Left forelimb (tissue), 1 donor: ENCODE measurements at regions not wholly inside any gene's neighbourhood (a gene's known extent, or its start where the extent isn't known, plus 50 kb on each side); places are given as distances from the start of the nearest gene placed in this dataset.
"Not testable (repeated sequence)": the region's sequence is repeated elsewhere in the genome, so short reads cannot be mapped to it uniquely, and the experiment has no call there.

ENCODE experiments used
- DNase-seq: peaks from one replicate; pipeline ENCODE4 v3.0.0-alpha.2; 2018; ENCODE audit warnings: low spot score

GRCh38 chr5:101643794-101644193 is 652.3 kb downstream of the SLCO4C1 start:
- no peak for DNase-seq

- no peak for DNase-seq
Measured at GRCh38 chr5:101637599-101637998, 658.5 kb downstream of the SLCO4C1 start.

DNA sequence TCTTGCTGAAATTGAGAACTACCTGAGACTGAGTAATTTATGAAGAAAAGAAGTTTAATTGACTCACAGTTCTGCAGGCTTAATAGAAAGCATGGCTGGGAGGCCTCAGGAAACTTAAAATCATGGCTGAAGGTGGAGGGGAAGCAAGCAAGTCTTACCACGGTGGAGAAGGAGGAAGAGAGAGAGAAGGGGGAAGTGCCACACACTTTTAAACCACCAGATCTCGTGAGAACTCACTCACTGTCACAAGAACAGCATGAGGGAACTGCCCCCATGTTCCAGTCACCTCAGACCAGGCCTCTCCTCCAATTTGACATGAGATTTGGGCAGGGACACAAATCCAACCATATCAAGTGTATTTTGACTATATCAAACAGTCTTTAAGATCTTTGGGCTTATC is 668.3 kb downstream of the SLCO4C1 start:
- DNase-seq: not testable (repeated sequence)

DNA sequence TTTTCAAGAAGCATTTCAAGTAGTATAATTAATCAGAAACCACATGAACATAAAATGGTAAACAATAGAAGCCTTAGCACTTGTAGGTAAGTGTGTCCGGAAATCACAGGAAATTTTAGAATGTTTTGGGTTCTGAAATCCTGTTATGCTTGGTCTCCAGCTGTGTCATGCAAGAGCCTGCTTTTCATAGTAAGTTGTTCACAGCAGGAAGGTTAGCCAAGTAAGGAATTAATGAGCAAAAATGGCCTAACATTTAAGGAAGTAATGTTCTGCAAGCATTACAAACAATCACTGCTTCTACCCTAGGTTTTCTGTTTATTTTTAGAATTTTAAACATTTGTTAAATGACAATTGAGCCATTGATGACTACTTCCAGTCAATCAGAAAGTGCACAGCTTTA is 669.5 kb downstream of the SLCO4C1 start:
- DNase-seq: no peak

GRCh38 chr5:101611039-101611438 is 685.0 kb downstream of the SLCO4C1 start:
- DNase-seq: no peak

DNA sequence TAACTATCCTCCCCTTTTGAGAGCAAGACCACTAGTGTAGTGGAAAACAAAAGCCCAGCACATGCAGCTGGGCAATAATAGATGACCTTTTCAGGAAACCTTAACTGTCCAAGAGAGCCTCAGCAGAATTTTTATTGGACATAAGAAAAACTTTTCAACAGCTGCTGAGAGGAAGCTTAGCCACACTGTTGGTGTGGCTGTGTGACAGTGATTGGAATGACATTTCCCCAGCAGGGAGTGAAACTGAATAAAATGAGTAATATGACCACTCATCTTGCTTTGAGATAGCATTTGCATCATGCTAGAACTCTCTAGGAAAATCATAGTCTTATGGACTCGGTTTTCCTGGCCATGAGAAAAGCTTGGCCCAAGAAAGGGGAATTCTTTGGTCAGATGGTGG is 687.8 kb downstream of the SLCO4C1 start:
- no peak for DNase-seq

DNA sequence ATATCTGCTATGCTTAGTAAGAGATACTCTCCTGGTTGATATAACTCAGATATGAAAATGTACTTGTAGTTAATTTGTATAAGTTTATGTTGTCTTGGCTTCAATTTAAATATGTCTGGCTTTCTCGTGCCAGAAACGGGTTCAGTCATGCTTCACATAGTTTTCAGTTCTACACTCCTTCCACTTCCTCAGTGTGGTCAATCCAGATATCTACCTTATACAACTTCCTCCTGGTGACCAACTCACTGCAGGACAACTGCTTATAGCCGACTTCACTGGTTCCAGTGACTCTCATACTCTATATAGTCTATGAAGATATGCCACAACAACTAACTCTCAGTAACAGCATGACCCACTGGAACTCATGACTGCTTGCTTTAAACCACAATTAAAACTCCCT is 690.4 kb downstream of the SLCO4C1 start:
- DNase-seq: no peak

GRCh38 chr5:101600614-101601013 is 695.5 kb downstream of the SLCO4C1 start:
- DNase-seq: no peak

GRCh38 chr5:101590384-101590783 is 687.3 kb upstream of the ST8SIA4 start:
- no peak for DNase-seq

DNA sequence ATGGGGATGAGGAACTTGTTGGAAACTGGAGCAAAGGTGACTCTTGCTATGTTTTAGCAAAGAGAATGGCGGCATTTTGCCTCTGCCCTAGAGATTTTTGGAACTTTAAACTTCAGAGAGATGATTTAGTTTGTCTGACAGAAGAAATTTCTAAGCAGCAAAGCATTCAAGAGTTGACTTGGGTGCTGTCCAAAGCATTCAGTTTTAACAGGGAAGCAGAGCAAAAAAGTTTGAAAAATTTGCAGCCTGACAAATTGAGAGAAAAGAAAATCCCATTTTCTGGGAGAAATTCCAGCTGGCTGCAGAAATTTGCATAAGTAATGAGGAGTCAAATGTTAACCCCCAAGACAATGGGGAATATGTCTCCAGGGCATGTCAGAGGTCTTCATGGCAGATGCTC is 682.3 kb upstream of the ST8SIA4 start:
- DNase-seq: no peak

DNA sequence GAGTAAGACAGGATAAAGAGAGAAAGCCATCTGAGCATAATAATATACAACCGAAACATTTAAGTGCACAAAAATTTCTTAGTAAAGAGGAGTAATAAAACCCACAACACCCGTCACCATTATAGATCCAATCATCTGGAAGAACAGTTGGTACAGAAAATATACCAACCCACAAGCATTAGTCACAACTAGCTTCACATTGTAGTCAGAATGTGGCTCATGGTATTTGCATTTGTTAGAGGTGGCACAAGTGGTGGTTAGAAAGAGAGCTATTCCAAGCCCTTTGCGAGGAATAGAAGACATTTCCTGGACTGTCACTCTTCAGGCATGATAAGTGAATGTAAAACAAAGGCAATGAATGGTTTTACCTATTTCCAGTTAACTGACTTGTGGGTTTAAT is 677.5 kb upstream of the ST8SIA4 start:
- DNase-seq: no peak

DNA sequence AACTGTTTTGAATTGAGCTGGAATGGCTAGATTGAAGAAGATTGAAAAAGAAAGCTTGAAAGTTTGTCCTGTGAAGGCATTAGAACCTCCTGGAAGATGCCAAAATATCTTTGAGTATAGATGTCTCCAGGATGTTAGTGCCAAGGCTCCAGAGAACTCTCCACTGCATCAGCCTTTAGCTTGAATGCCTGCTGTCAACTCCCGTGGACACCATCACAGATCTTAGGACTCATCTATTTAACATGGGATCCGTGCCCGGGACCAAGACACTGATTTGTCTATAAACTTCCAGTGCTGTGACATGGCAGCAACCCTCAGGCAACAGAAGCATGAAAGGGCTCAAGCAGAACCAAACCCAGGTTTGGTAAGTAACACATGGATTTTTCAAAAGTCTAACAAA is 670.9 kb upstream of the ST8SIA4 start:
- no peak for DNase-seq

DNA sequence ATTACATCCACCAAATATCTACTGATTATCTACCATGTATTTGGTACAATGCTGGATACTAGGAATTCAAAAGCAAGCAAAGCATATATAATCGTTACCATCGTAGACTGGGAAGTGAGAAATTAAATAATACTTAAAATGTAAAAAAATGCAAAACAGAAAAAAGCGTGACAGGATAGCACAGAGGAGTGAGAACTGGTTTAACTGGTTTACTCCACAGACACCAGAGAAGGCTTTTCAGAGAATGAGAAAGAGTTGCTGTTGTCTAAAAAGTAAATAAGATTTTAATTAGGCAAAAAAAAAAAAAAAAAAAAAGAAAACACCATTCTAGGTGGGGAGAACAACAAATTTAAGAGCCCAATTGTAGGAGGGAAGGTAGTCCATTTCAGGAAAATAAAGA is 657.9 kb upstream of the ST8SIA4 start:
- no peak for DNase-seq

GRCh38 chr5:101543780-101544179 is 640.7 kb upstream of the ST8SIA4 start:
- DNase-seq: no peak

- DNase-seq: no peak
Measured at GRCh38 chr5:101539315-101539714, 636.2 kb upstream of the ST8SIA4 start.

DNA sequence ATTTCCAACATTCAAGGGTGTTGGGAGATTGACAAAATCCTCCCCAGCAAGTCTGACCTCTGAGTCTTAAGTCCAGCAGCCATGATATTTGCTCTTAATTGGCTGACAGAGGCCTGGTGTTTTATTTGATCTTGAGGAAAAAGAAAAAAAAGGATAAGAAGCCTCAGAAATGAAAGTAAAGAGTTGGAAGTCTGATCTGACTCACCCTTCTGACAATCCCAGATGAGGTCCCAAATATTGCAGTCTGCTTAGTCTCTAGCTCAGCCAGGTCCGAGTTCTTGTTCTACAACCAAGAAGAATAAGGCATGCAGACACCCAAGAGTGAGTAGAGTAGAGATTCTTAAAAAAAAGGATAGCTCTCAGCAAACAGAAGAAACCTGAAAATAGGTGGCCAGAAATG is 632.5 kb upstream of the ST8SIA4 start:
- DNase-seq: no peak

GRCh38 chr5:101534491-101535110 is 631.5 kb upstream of the ST8SIA4 start:
- DNase-seq: no peak

GRCh38 chr5:101532430-101532829 is 629.3 kb upstream of the ST8SIA4 start:
- DNase-seq: no peak

- DNase-seq: no peak
Measured at GRCh38 chr5:101531026-101531425, 627.9 kb upstream of the ST8SIA4 start.

- DNase-seq: not testable (repeated sequence)
Measured at GRCh38 chr5:101529094-101529493, 626.0 kb upstream of the ST8SIA4 start.

- DNase-seq: no peak
Measured at GRCh38 chr5:101520417-101520816, 617.3 kb upstream of the ST8SIA4 start.

DNA sequence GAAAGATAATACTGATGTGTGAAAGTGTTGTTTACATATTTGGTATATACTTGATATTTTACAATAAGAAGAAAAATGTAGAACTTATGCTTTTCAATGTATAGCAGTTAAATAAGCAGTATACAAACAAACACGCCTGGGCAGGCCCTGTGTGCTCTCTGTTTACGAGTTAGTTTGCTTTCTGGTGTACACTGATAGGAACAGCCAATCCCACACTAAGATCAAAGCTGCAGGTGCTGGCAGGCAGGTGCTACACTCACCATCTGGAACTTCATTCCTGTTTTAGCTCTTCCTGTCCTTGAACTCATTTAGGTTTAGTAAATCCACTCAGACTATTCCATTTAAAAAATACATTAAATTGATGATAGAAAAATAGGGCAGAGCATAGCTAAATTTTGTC is 614.7 kb upstream of the ST8SIA4 start:
- DNase-seq: no peak

DNA sequence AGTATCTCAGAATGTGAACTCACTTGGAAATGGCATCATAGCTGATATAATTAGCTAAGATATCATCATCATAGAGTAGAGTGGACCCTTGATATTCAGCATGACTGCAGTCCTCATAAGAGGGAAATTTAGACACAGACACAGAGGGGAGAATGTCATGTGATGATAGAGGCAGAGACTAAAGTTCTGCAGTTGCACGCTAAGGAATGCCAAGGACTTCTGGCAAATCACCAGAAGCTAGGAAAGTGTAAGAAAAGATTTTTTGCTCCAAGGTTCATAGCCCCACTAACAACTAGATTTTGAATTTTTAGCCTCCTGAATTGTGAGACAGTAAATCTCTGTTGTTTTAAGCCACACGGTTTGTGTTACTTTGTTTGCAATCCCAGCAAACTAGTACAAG is 612.6 kb upstream of the ST8SIA4 start:
- DNase-seq: no peak

GRCh38 chr5:101505891-101506570 is 602.9 kb upstream of the ST8SIA4 start:
- no peak for DNase-seq
